ENCODE measurements at regions not wholly inside any gene's neighbourhood (a gene's known extent, or its start where the extent isn't known, plus 50 kb on each side); places are given as distances from the start of the nearest gene placed in this dataset.

DNA sequence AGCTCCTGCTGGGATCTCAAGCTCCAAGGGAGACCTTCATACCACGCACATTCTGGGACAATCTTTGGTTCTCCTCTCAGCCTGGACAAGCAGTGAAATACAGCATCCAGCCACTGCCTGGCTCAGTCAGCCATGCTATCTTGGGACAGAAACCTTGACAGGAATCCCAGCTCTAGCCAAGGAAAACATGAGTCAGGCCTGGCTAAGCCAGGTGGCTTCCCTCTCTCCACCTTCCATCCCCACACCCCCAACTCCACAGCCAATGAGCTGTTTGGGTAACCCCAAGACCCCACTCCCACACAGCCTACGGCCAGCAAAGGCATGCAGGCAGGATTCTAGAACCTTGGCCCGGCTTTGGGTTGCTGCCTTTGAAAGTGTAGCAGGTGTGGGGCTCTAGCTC, 64.9 kb downstream of the MCFD2 start:
- DNase-seq (ENCODE audit: low read depth): peak; percentile 81

DNA sequence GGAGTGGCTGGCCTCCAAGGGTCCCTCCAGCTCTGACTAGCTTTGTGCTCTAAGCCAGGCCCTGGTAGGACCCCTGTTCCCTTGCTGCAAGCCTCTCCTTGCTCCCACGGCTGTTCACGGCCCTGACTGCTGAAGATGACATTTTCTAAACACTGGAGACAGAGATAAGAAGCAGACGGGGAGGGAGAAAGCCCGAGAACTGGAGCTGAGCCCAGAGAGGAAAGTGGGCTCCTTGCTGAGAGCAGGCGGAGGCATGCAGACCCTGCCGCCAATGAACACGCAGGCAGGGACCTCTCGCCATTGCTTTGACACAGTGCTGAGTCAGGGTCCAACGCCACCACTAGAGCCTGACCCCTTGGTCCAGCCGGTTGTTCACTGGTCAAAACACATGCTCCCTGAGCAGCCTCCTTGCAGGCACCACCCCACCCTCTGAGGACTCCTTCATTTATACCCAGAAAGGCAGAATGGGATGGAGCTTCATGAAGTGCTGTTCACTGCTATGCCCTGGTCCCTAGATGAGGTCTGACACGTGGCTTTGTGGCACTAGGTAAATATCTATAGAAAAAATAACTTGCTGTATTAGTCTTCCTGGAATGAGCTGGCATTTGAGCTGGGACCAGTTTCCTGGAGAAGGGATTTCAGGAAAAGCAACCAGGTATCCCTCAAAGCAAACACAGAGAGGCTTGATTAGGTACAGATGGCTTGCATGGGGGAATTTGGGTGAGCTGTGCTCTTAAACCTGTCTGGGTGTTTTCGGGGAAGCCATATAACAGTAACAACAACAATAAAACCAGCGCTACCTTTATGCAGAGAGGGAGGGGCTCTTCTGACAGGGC, 65.7 kb downstream of the MCFD2 start:
- no peak for DNase-seq (ENCODE audit: low read depth)

DNA sequence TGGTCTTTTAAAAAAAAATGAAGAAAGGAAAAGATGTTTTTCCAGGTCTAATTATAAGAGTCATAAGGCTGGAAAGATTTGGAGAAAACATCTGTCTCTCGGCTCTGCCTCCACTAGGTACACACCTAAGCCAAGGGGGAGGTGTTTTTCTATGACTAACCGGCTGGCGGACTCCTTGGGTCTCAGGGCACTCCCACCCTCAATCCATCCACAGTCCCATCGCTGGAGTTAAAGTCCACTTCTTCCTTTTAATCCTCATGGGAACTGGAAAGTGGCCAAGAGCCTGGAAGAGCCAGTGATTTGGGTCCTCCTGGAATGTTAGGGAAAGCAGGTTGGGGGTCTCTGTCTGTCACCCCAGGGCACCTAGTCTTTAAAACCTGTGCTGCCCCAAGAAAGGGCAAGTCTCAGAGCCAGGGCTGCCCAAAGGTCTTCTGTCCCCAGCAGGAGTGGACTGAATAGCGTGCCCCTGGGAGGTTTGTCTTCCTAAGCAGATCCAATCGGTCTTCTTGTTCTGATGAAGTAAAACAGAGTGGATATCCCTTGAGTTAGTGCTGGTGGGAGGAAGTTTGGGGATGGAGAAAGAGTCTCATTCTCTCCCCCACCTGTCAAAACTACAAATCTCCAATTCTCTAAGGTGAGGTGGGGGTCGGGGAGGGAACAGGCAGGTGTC, 66.4 kb downstream of the MCFD2 start:
- no peak for DNase-seq (ENCODE audit: low read depth)

DNA sequence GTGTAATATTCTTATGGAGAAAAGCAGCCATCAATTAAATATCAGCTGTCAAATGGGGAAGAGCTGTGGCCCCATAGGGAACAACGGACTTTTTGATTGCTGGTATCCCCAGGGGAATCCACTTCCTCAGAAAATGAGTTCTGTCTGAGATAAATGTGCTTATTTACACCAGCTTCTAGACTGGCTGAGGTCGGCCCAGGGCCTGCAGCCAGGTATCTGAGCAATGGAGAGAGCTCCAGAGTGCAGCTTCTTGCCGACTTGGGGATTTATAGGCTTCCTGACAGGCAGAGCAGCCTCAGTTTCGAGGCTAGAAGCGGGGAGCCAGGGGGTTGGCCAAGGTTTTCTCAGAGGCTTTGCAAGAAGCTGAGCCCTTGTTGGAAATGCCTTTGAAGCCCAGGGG, 67.2 kb downstream of the MCFD2 start:
- no peak for DNase-seq (ENCODE audit: low read depth)

DNA sequence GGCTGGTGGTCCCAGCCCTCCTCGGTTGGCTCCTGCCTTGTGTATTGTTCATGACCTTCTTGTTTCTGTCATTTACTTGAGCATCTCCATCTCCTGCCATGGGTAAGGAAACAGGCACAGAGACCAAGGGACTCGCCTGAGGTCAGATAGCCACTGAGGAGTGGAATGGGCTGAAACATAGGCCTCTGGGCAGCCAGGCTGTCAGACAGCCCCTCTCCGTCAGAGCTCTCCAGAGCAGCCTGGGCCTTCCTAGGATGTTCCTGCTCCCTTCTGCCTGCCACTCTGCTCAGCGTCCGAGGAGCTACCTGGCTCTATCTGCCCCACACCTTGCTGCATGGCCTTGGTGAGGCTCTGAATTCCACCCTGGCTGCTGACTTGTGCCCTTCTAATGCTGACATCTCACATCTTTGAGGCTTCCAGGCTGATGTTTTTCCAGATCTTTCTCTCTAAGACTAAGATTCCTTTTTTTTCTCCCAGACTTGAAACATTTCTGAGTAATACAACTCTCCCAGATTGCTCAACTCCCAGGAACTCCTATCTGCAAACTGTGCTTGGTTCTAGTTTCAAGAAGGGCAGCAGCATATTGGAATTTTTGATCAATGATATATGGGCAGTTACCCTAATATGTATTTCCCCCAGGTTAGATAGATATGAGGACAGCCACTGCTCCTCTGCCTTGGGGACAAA, 67.7 kb downstream of the MCFD2 start:
- peak; percentile 65 for DNase-seq (ENCODE audit: low read depth)

DNA sequence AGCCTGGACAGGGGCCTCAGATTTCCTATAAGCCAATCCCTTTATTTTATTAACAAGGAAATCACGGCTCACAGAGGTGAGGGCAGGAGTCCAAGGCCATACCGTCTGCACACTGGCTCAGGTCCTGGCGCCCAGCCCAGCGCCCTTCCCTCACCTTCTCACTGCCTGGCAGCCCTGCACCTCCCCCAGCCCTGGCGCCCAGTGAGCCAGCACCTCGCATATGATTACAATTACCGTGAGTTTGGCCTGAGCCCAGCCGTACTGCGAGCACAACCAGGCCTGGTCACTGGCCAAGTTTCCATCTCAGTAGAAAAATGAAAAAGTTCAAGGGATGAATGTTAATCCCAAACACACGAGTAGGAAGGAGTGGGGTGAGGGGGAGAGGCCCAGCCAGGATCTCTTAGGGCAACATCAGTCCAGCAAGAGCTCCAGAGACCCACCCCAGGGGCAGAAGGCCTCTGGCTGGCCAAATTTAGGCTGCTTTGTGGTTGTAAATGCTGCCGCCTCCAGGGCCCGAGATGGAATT, 68.4 kb downstream of the MCFD2 start:
- peak; percentile 97 for DNase-seq (ENCODE audit: low read depth)

DNA sequence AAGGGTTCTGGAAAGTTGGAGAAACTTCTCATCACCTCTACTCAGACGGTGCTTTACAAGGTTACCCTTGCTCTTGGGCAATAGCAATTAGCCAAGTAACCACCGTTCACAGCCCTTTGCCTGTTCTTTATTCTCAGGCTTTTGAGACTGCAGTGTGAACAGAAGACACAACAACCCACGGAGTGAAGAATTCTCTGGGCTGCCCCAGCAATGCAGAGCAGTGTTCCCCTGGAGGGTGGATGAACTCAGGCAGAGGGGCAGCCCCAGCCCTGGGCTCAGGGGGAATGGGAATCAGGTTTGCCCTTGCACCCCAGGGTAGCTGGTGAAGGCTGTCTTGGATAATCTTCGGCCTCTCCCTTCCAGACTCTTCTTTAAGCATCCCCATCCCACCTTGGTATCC, 69.1 kb downstream of the MCFD2 start:
- no peak for DNase-seq (ENCODE audit: low read depth)

DNA sequence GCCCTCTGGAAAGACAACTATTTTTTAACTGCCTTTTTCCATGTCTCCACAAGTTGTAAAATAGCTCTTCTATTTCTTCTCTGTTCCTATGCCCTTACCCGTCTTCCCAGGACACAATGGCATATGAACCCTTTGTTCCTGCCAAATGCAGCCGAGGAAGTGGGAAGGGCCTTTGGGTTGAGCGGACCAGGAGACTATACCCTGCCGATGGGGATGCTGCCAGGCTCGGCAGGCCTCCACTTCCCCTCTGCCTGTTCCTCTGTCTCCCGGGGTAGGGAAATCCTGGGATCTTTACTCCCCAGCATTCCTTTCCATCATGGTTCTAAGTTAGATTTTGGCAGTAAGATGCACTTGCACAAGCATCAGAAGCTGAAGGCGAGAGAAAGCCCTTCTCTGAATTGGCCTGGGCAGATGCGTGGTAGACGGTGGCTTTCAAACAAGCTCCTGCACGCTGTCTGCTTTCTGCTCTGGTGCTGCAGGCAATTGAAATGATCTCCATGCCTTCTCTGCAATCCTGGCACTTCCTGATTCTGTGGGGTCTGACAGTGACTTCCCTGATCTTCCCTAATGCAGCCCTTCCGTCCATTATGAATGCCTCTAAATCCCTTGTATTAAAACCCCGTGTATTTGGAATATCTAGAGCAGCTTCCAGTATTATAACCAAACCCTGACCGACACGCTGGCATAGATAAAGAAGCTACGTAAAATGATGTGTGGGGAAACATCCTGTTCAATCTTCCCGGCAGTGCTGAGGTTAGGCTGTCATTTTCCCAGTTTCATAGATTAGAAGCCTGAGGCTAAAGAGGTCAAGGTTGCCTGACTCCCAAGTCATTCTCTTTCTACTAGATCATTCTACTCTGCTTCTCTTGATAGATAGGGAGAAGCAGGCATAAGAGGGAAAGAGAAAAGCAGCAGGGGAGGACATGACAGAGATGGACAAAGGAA, 69.8 kb downstream of the MCFD2 start:
- peak; percentile 56 for DNase-seq (ENCODE audit: low read depth)

DNA sequence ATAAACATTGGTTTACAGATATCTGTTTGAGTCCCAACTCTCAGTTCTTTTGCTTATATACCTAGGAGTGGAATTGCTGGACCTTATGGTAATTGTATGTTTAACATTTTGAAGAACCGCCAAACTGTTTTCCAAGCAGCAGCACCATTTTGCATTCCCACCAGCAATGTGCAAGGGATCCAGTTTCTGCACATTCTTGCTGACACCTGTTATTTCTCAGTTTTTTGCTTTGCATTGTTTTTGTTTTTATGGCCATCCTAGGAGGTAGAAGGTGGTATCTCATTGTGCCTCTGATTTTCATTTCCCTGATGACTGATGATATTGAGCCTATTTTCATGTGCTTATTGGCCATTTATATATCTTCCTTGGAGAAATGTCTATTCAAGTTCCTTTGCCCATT, 71.2 kb downstream of the MCFD2 start:
- DNase-seq (ENCODE audit: low read depth): no peak

DNA sequence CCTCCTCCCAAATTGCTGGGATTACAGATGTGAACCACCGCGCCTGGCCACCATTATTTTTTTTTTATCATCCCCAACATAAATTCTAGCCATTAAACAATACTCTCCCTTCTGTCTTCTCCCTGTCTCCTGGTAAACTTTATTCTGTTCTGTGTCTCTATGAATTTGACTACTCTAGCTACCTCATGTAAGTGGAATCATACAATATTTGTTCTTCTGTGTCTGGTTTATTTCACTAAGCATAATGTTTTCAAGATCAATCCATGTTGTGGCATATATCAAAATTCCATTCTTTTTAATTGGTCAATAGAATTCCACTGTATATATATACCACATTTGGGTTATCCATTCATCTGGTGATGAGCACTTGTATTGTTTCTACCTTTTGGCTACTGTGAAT, 71.6 kb downstream of the MCFD2 start:
- DNase-seq (ENCODE audit: low read depth): no peak

DNA sequence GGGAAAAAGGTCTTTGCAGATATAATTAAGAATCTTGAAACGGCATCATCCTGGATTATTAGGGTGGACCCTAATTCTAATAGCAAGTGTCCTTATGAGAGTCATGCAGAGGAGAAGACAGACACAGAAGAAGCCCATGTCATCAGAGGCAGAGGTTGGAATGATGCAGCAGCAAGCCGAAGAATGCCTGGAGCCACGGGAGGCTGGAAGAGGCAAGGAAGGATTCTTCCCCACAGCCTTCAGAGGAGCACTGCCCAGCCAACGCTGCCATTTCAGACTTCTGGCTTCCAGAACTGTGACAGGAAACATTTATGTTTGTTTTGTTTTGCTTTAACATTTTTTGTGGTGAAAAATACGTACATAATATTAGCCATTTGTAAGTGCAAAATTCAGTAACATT, 72.3 kb downstream of the MCFD2 start:
- DNase-seq (ENCODE audit: low read depth): no peak

DNA sequence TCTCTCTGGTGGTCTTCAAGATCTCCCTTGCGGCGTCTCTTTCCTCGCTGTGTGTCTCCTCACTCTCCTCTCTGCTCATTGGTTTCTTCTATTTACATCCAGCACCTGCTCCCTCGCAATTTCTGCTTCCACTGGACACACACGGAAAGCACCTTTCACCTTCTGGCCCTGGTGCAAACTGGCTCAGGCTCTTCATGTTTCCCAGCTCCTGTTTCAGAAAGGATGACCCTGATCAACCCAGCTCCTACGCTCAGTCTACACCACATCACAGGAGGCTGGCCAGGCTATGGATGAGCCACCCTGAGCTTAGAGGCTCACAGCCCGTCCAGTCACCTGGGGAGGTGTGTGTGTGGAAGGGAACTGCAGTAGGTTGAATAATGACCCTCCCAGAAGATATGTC, 72.7 kb downstream of the MCFD2 start:
- no peak for DNase-seq (ENCODE audit: low read depth)

DNA sequence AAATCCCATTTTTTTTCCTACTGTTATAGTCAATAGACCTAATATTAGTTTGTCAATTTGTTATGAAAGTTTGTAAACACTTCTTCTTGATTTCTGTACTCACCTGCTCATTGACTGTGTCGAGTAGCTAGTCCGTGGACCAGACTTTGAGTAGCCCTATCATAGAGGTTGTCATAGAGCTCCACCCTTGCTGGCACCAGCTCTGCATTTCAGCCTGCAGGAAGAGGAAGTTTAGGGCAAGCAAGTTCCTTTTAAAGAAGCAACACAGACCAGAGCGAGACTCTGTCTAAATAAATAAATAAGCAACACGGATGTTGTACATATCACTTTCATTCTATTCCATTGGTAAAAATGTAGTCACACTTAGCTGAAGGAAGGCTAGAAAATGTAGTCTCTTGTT, 74.0 kb downstream of the MCFD2 start:
- no peak for DNase-seq (ENCODE audit: low read depth)

DNA sequence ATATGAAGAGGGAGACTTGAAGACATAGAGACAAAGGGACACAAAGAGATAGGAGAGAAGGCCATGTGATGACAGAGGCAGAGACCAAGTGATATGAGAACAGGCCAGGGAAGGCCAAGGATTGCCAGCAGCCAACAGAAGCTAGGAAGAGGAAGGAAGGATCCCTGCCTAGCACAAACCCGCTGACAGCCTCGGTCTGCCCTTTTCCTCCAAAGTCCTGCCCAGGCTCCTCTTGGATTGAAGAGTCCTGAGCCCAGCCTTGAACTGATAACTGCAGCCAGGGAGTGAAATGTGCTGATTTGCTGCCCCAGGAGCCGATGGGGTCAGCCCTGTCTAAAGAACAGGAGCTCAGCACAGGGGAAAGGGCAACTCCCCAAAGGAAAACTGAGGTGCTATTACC, 76.6 kb downstream of the MCFD2 start:
- no peak for DNase-seq (ENCODE audit: low read depth)

DNA sequence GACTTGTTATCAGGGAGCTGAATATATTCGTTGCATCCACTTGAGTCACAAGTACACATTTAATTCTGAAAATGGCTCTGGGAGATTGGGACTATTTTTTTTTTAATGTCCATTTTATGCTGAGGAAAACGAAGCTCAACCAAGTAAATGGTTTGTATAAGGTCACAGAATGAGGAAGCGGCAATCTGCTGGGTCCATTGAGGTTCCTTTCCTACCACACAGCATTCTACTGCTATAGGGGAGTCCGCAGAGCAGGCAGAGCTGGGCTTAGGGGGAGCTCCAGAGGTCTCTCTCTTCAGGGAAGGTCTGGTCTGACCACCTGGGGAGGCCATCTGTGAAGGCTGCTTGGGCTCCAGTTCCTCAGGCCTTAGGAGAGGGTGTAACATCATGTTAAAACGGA, 77.9 kb downstream of the MCFD2 start:
- no peak for DNase-seq (ENCODE audit: low read depth)

DNA sequence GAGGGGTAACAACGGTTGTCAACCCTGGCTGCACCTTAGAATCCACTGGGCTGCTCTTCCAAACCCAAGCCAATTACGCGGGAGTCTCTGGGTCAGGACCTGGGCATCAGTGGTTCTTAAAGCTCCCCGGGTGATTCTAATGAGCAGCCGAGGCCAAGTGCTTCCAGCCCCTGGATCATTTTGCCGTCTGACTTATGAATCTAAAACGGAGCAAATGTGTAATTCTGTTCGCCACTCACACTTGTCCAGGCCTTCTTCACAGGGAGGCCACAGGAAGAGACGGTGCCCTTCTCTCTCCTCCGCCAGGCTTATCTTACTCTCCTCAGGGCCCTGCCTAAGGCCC, 78.5 kb downstream of the MCFD2 start:
- DNase-seq (ENCODE audit: low read depth): no peak

DNA sequence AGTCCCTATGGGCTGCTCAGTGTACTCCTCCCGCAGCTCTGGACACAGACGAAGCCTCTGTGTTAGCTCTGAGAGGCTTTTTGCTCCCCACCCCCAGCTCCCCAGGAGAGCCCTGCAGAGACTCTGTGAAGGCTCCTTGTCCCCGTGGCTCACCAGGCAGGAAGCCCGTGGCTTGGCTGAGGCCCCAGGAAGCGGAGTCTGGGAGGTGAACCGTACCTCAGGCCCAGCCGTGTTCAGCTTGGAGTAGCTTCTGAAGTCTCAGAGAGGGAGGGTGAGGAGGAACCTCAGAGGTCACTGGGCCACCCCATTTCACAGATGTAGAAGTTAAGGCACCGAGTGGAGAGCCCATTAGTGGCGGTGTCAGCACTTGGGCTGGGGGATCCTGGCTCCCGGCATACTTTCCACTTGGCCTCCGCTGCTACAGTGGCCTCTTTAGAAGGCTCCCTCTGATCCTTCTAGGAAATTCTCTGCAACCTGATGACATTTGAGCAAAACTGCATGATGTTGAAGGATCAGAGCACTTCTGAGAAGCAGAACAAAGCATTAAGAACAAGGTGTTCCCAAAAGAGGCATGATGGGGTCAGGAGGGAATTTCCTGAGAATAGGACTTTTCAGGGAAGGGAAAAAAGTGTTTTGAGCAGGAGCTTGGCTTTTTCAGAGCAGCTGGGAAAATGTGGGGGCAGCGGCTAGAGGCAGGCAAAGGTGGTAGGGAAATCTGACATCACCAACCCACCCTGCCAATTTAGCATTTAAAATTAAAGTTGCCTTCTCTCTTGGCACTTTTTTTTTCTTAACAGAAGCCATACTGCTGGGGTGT, 79.1 kb downstream of the MCFD2 start:
- peak; percentile 86 for DNase-seq (ENCODE audit: low read depth)

DNA sequence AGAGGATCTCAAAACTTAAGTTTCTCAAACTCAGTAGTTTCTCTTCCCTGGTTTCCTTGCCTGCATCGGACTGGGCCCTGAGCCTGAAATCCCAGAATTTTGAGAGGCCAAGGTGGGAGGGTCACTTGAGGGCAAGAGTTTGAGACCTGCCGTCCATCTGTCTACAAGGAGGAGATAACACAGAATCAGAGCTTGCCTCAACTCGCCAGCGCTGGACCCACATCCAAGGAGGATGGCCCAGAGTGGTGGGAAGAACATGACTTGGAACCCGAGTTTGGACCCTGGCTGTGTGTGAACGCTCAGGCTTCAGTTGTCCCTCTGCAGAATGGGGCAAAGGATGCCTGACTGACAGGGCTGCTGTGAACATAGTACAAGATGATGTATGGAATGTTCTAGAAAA, 80.1 kb downstream of the MCFD2 start:
- no peak for DNase-seq (ENCODE audit: low read depth)

DNA sequence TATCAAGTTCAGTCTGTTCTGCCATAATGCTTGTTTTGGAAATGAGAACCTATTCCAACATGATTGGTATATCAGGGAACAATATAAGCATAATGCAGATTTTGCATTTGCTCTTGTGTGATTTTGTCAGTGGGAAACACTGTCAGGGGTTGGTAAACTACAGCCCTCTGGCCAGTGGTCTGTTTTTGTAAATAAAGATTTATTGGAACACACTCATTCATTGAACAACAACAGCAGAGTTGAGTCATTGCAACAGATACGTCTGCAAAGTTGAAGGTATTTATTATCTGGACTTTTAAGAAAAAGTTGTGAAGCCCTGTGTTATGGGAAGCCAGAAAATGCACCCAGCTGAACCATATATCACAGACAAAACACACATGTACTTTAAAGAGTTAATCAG, 83.1 kb downstream of the MCFD2 start:
- no peak for DNase-seq (ENCODE audit: low read depth)

DNA sequence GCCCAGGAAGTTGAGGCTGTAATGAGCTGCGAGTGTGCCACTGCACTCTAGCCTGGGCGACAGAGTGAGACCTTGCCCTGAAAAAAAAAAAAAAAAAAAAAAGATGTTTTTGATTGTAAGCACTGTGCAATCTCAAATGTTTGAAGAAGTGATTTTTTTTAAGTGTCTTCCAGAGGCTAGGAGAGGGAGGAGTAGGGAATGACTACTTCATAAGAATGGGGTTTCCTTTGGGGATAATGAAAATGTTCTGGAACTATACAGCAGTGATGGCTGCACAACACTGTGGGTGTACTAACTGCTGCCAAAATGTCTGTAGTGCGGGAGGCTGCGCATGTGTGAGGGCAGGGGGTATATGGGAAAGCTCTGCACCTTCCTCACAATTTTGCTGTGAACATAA, 83.7 kb downstream of the MCFD2 start:
- DNase-seq (ENCODE audit: low read depth): no peak

Data from RPMI7951 (cell line).